Neural cell (in vitro differentiated cells): ENCODE measurements at regions not wholly inside any gene's neighbourhood (a gene's known extent, or its start where the extent isn't known, plus 50 kb on each side); places are given as distances from the start of the nearest gene placed in this dataset.

Experiments
- H2AFZ ChIP-seq: fragments of 200-600, 300-800 bp; sonication (generic), shearing (Covaris generic); 2 replicates; pipeline ENCODE4 v1.6.0; 2014; ENCODE audit warnings: low read depth, mild to moderate bottlenecking, antibody characterized with exemption, low read length, moderate library complexity
- H3F3A ChIP-seq: fragments of 200-600 bp; shearing (Covaris generic); 2 replicates; pipeline ENCODE4 v1.6.1; 2016; ENCODE audit warnings: mild to moderate bottlenecking, moderate library complexity, mixed read lengths, antibody characterized with exemption, low read length; ENCODE audit not compliant: insufficient read depth, poor library complexity, severe bottlenecking
- H3K27ac ChIP-seq: fragments of 200-600, 300-800 bp; sonication (generic), shearing (Covaris generic); 2 replicates; pipeline ENCODE4 v1.5.1; 2014; ENCODE audit warnings: mild to moderate bottlenecking, low read length, moderate library complexity
- H3K27me3 ChIP-seq: fragments of 300-800, 200-600 bp; sonication (generic), shearing (Covaris generic); 2 replicates; pipeline ENCODE4 v1.6.0; 2014; ENCODE audit warnings: mild to moderate bottlenecking, low read depth, low read length, moderate library complexity; ENCODE audit not compliant: insufficient read depth
- H3K36me3 ChIP-seq: fragments of 300-800, 200-600 bp; sonication (generic), shearing (Covaris generic); 2 replicates; pipeline ENCODE4 v1.5.1; 2014; ENCODE audit warnings: mild to moderate bottlenecking, antibody characterized with exemption, low read length, moderate library complexity; ENCODE audit not compliant: insufficient read depth
- H3K4me2 ChIP-seq: fragments of 300-800, 200-600 bp; sonication (generic), shearing (Covaris generic); 2 replicates; pipeline ENCODE4 v1.6.0; 2014; ENCODE audit warnings: mild to moderate bottlenecking, low read length
- H3K4me3 ChIP-seq: fragments of 300-800, 200-600 bp; sonication (generic), shearing (Covaris generic); 2 replicates; pipeline ENCODE4 v1.5.1; 2014; ENCODE audit warnings: mild to moderate bottlenecking, low read length, moderate library complexity
- H3K79me2 ChIP-seq: fragments of 200-600 bp; shearing (Covaris generic); replicated peaks from 2 replicates; pipeline ENCODE4 v1.6.0; 2014; ENCODE audit warnings: mild to moderate bottlenecking, low read length, moderate library complexity; ENCODE audit not compliant: insufficient read depth
- H3K9ac ChIP-seq: fragments of 300-800, 200-600 bp; sonication (generic), shearing (Covaris generic); 2 replicates; pipeline ENCODE4 v1.6.1; 2016; ENCODE audit warnings: mild to moderate bottlenecking, low read length, mixed read lengths
- H3K9me2 ChIP-seq: fragments of 200-600 bp; shearing (Covaris generic); 2 replicates; pipeline ENCODE4 v1.6.1; 2016; ENCODE audit warnings: mild to moderate bottlenecking, low read length, mixed read lengths; ENCODE audit not compliant: insufficient read depth
- H3K9me3 ChIP-seq: fragments of 200-600, 300-800 bp; sonication (generic), shearing (Covaris generic); 2 replicates; pipeline ENCODE4 v1.6.1; 2016; ENCODE audit warnings: mild to moderate bottlenecking, mixed run types, low read length, moderate library complexity, mixed read lengths
- H4K20me1 ChIP-seq: fragments of 200-600 bp; shearing (Covaris generic); 2 replicates; pipeline ENCODE4 v1.6.1; 2016; ENCODE audit warnings: mild to moderate bottlenecking, mixed run types; ENCODE audit not compliant: insufficient read depth
- CTCF ChIP-seq: fragments of 450-650 bp; IDR thresholded peaks from 2 replicates; pipeline ENCODE4 v1.5.1; 2014; ENCODE audit warnings: antibody characterized with exemption, mild to moderate bottlenecking, moderate library complexity; ENCODE audit not compliant: poor library complexity, severe bottlenecking
- EP300 ChIP-seq: fragments of 450-650 bp; conservative IDR thresholded peaks from 2 replicates; pipeline ENCODE4 v1.6.1; 2014; ENCODE audit warnings: antibody characterized with exemption, mild to moderate bottlenecking, moderate library complexity; ENCODE audit not compliant: poor library complexity, severe bottlenecking
- EZH2 ChIP-seq: fragments of 200-600, 300-800 bp; shearing (Covaris generic), sonication (generic); IDR thresholded peaks from 2 replicates; pipeline ENCODE4 v1.6.1; 2014; ENCODE audit warnings: antibody characterized with exemption, low read length, borderline replicate concordance, mild to moderate bottlenecking; ENCODE audit not compliant: insufficient read depth, poor library complexity, severe bottlenecking
- MXI1 ChIP-seq: fragments of 450-650 bp; conservative IDR thresholded peaks from 2 replicates; pipeline ENCODE4 v1.6.1; 2014; ENCODE audit warnings: antibody characterized with exemption, mild to moderate bottlenecking; ENCODE audit not compliant: poor library complexity, severe bottlenecking
- POLR2AphosphoS5 ChIP-seq: IDR thresholded peaks from 2 replicates; pipeline ENCODE4 v1.6.1; 2012
- RAD21 ChIP-seq: fragments of 450-650 bp; conservative IDR thresholded peaks from 2 replicates; pipeline ENCODE4 v1.6.1; 2014; ENCODE audit warnings: antibody characterized with exemption, mild to moderate bottlenecking, moderate library complexity
- REST ChIP-seq: IDR thresholded peaks from 2 replicates; pipeline ENCODE4 v1.6.1; 2012; ENCODE audit warnings: borderline replicate concordance
- SMC3 ChIP-seq: fragments of 450-650 bp; conservative IDR thresholded peaks from 2 replicates; pipeline ENCODE4 v1.6.1; 2014; ENCODE audit warnings: antibody characterized with exemption, mild to moderate bottlenecking, moderate library complexity; ENCODE audit not compliant: poor library complexity
- TAF1 ChIP-seq: IDR thresholded peaks from 2 replicates; pipeline ENCODE4 v1.6.1; 2012; ENCODE audit warnings: low read depth

DNA sequence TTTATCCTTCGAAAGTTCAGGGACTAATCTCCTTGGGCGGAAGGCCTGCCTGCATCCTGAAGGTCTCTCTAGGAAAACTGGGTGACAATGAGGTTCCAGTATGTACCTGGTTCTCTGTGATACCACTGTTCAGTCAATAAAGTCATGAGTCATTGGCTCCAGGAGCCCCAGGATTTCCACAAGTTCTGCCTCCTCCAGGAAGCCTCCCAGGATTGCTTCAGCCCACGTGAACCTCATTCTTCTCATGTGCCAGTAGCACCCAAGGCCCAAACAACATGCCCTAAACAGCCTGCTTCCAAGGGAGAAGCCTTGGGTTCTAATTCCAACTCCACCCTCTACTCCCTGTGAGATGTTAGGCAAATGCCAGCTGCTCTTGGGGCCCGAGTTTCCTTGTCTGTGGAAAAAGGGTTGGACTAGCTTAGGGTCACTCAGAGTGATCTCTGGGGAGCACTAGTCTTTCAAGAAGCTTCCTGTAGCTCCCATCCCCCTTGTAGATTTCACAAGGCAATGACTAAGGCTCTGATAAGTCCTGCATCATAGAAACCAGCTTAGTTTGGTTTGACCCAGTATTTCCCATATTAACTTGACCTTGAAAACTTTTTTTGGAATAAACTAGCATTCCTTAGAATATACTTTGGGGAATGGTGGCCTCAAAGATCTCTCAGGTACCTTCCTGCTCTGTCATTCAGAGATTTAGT lies 118.3 kb upstream of the ATP2B2 start:
- Histone ChIP-seq H3F3A (no peaks in the 10 kb centered on the region), H3K79me2 (no peaks in the 10 kb centered on the region), H2AFZ (no peak overlapping the region), H3K27me3 (no peaks in the 10 kb centered on the region), H3K9me2 (no peaks in the 10 kb centered on the region), H3K4me2 (no peak overlapping the region), H3K36me3 (no peaks in the 10 kb centered on the region), H4K20me1 (no peaks in the 10 kb centered on the region), H3K4me3 (no peak overlapping the region), H3K27ac (no peak overlapping the region), H3K9me3 (no peaks in the 10 kb centered on the region), H3K9ac (no peak overlapping the region)
- TF ChIP-seq TAF1 (no peak), RAD21 (no peak), MXI1 (no peak)

DNA sequence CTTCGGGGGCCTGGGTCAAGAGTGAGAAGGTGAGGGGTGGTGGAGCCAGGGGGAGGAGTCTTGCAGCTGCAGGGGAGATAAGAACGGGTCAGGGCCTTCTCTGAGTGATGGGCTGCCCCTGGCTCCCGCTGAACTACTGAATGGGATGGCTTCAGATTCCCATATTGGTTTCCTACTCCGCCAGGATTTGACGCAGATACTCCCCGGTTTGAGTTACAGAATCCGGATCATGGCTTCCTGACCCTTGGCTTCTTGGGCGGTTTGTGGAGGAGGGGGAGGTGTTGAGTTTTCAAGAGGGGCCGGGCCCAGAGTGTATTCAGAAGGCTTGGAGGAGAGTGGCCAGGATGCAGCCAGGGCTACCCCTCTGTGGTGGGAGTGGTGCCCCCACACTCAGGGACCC lies 119.9 kb upstream of the ATP2B2 start:
- TF ChIP-seq SMC3, result no peak
- no peak for TF ChIP-seq RAD21
- no peak for TF ChIP-seq CTCF
- TF ChIP-seq EP300, result no peak
- TF ChIP-seq POLR2AphosphoS5, result no peak
- TF ChIP-seq MXI1, result no peak
- no peak for TF ChIP-seq EZH2
- no peak for TF ChIP-seq TAF1
- TF ChIP-seq REST, result no peak
- Histone ChIP-seq H3K4me3 (no peak overlapping the region), H3K4me2 (no peak overlapping the region), H2AFZ (no peak overlapping the region), H3K9me3 (no peaks in the 10 kb centered on the region), H3K27me3 (no peaks in the 10 kb centered on the region), H3K27ac (no peak overlapping the region), H3K9me2 (no peaks in the 10 kb centered on the region), H4K20me1 (no peaks in the 10 kb centered on the region), H3K36me3 (no peaks in the 10 kb centered on the region), H3K79me2 (no peaks in the 10 kb centered on the region), H3K9ac (no peak overlapping the region), H3F3A (no peaks in the 10 kb centered on the region)
